GM18517 (cell line): ENCODE measurements at regions not wholly inside any gene's neighbourhood (a gene's known extent, or its start where the extent isn't known, plus 50 kb on each side); places are given as distances from the start of the nearest gene placed in this dataset.
A peak's percentile ranks its signal among the peaks of the same experiment; 100 is the strongest.
"Not testable (repeated sequence)": the region's sequence is repeated elsewhere in the genome, so short reads cannot be mapped to it uniquely, and the experiment has no call there.

Experiments
- ATAC-seq: cut with Tn5 transposase; IDR thresholded peaks from one replicate; pipeline ENCODE4 v1.9.1; 2021; ENCODE audit warnings: mild to moderate bottlenecking, moderate library complexity; ENCODE audit not compliant: unreplicated experiment

DNA sequence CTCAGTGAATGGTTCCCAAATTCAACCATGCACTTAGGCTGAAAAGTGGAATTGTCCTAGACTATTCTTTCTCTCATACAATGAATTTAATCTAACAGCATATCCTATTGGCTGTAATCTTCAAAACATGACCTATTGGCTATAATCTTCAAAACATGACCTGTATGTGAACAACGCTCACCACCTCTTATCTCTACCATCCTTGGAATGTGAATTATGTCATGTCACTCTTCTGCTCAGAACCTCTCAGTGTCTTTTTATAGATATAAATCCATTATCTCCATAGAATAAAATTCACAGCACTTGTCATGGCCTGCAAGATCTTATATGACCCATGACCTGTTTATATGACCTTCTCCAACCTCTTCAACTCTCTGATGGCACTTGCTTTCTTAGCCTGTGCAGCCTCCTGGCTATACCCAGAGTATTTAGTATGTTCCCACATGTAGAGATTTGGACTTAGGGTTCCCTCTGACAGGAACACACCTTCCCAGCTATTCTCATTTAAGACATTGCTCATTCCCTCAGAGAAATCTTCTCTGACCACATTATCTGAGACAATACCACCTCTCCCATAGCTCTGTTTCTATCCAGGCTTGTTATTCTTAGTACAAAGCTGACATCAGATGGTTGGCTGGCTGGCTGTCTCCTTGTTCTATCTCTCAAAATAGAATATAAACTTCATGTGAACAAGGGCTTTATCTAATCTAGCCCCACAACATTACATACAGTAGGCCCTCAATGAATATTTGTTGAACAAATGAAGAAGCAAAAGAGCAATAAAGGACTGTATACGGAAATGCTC lies 275.0 kb upstream of the PREP start:
- ATAC-seq: no peak

DNA sequence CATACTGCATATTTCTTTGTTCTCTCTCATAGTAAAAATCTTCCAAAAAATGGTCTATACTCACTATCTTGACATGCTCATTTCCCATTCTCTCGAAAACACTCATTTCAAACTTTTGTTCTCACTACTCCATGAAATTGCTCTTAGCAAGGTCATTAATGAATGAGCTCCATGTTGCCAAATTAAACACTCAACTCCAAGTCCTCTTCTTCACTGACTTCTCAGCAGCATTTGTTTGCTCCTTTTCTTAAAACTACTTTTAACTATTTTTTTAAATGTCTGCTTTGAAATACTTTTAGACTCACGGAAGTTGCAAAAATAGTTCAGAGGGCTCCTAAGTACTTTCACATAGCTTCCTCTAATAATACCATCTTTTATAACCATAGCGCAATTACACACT lies 274.0 kb upstream of the PREP start:
- ATAC-seq: no peak

DNA sequence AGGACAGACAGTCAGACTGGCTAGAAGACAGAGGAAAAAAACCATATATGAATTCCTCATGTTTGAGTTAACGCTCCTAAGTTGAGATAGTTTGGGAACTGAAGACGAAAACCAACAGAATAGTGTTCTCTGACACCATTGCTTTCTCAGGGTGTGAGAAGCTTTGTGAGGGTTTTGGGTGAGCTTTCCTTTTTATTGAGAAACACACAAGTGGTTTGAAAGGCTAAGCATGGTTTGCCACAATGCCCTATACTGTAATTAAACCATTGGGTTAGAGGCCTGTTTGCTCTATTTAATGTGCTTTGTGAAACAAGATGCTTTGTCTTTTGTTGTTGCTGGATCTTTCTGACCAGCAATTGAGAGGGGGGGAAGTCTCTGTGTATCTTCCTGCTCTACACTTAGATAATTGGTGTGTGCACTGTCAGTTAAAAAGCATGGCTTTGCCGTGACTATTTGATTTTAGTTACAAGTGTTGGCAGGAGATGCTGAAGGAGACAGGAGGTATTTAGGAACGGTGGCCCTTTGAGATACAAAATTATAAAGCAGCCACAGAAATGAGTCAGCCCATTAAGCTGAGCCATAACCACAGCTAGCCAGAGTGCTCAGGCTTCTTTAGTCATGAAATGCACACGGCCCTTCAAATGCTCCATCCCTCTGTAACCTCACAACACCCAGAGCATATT lies 273.0 kb upstream of the PREP start:
- no peak for ATAC-seq

DNA sequence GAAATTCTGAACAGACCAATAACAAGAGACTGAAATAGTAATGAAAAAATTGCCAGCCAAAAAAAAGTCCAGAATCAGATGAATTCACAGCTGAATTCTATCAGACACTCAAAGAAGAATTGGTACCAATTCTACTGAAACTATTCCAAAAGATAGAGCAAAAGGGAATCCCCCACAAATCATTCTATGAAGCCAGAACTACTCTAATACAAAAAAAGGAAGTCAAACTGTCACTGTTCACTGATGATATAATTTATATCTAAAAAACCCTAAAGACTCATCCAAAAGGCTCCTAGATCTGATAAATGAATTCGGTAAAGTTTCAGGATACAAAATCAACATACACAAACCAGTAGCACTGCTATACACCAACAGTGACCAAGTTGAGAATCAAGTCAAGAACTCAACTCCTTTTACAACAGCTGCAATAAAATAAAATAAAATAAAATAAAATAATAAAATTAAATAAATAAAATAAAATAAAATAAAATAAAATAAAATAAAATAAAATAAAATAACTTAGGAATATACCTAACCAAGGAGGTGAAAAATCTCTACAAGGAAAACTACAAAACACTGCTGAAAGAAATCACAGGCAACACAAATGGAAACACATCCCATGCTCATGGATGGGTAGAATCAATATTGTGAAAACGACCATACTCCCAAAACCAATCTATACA lies 270.1 kb upstream of the PREP start:
- ATAC-seq: not testable (repeated sequence)

DNA sequence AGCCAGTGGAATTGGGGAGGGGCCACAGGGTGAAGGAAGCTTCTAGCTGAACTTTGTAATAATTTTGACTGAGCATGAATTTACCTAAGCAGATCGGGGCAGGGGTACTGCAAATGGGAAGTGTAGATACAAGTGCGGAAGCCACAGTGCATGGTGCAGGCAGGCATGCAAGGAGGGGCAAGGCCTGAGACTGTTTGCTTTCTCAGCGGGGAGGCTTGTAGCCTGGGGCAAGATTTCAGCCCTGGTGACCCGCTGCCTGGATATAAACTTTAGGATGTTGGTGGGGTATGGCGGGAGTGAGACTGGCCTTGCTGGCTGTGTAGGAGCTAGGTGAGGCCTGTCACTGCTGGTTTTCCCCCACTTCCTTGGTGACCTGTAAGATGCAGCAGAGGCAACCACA lies 266.4 kb upstream of the PREP start:
- ATAC-seq: no peak

DNA sequence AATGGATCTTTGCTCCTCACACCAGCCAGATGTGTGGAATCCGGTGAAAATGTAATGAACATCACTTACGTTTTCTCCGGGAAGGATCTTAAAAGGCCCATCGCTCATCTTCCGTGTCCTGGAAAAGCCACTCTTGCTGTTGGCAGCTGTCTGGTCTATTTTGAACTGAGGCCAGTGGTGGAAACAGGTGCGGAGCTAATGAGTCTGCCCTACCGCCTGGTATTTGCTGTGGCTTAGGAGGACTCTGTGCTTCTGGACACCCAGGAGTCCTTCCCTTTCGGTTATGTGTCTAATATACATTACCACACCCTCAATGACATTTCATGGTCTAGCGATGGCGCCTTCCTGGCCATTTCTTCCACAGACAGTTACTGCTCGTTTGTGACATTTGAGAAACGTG lies 264.2 kb upstream of the PREP start:
- ATAC-seq: no peak

DNA sequence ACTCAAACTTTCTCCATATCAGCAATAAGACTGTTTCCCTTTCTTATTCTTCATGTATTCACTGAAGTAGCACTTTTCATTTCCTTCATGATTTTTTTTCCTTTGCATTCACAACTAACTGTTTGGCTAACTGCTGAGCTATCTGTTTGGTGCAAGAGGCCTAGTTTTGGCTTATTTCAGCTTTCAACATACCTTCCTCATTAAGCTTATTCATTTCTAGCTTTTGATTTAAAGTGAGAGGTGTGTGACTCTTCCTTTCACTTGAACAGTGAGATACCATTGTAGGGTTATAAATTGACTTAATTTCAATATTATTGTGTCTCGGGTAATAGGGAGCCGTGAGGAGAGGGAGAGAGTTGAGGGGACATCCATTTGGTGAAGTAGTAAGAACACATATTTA lies 262.0 kb upstream of the PREP start:
- ATAC-seq: no peak

DNA sequence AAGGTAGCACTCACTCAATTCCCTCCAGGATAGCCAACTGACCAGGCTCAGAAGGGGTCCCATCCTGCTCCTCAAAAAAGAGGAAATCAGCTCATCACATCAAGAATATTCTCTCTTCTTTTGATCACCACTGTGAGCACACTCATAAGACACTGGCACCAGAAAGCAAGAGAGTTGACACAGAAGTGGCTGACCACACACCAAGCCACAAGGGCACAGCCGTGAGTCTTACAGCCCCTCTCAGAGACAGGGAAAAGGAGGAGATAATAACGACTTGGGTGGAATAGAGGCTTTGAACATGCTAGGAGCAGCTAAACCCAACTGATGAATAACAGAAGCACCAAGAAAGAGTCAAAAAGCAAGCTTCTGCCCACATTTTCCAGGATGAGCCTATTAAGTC lies 249.1 kb upstream of the PREP start:
- ATAC-seq: no peak

DNA sequence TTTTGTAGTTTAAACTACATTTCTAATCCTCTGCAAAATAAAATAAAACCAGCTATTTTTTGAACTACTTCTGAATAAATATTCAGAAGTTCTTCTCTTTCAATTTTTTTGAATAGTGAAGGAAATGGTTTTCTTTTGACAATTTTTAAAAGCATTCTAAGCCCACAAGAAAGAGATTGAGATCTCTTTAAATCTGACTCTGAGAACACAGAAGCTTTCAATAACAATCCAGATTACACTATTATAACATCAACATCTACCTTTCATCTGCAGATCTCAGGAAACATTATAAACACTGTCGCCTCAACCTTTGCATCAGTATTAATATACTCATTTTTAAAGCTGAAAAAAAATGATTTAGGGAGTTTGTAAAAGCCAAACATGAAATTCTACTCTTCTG lies 247.5 kb upstream of the PREP start:
- no peak for ATAC-seq

DNA sequence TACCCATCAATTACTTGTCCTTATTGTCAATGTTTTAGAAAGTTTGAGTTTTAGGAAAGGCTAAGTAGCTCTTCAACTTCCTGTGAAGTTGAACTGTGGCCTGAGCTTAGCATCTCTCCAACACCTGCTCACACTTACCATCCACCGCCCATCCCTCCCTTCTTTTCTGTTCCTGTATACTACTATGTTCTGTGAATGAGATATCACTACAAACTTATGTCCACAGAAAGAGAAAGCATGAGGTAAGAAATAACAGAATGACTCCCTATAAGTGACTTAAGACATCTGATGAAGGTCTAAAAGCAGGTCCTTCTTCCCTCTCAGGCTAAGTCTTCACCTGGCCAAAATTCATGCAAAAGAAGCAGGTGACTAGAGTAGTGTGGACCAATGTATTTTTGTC lies 246.3 kb upstream of the PREP start:
- ATAC-seq: no peak

DNA sequence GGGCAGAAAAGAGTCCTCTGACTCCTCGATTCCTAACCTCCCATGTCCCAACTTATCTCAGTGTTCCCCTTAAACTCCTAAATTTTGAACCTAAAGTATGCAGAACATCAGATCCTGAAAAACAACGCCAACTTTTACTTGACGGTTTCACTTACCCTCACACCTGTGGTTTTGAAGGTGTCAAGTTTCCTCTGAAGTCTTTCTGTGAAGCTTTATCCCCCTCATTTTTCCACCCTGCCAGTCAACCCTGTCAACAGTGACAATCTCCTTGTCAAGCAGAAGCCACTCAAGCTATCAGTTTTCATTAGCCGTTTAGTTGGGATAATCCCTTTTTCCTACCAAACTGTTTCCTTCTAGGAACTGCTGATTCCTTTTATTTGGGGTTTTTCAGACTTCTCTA lies 245.4 kb upstream of the PREP start:
- ATAC-seq: no peak

DNA sequence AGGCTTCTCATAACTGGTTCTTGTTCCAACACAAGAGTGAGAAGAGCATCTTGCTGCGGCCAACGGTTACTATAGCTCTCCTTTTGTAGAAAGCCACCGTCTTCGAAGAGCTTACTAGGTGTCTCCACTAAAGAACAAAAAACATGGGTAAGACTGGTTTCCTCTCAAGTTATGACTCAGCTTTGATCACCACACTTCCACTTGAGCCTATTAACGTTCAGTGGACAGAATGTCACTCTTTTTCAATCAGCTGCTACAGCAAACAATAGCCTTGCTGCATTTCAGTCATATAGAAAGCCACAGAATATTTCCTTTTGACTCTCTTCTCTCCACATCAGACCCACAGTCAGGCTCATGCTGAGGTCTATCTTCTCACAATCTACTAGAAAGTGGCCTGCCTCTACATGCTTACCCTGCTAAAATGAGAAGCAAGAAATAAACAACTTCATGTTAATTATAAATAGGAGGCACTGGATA lies 243.5 kb upstream of the PREP start:
- ATAC-seq: peak; percentile 90

DNA sequence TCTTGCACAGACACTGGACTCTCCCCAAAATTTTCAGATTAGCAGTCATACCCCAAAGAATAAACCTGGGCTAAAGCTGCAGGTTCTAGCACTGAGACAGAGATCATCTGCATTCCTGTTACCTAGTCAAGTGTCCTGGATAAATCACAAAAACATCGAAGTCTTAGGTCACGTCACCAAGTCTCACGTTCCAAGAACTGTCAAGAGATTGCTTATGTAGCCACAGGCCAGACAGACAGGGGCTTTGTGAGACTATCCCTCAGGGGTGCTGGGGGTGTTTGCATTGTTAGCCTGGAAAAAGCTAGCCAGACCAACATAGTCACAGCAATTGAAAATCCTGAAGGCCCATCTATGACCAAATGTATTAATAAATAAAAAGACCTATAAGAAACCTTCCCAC lies 243.1 kb upstream of the PREP start:
- ATAC-seq: no peak

DNA sequence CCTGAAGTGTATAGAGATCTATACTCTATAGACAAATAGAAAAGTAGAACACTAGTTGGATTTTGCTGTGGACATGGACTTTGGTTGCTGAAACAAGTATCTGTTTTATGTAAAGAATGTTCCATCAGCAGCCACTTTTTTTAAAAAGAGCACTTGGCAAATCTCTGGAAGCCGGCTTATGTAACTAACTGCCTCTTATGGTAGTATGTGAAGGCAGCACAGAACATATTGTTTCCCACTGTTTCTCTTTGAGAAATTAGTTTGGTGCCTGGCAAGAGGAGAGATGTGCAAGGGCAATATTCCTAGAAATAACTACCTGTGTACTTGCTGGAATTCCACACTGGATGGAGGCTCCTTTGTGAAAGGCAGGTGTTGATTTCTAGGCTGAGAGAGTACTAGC lies 242.3 kb upstream of the PREP start:
- ATAC-seq: no peak

DNA sequence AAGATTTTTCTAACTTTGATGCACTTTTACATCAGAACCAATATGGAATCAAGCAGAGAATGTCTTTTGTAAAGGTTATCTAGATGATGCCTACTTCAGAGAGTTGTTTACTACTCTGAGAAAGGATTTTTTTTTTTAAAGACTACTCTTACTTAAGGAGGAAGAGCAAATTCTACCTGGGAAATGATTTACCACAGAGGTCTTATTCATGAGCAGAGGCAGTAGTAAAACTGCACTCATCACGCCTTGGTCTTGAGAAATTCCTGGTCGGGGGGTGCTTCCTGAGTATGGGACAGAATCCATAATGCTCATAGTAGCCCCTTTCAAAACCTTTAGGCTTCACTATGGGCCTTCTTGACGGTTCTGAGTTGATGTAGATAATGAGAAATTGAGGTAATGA lies 241.8 kb upstream of the PREP start:
- ATAC-seq: no peak

DNA sequence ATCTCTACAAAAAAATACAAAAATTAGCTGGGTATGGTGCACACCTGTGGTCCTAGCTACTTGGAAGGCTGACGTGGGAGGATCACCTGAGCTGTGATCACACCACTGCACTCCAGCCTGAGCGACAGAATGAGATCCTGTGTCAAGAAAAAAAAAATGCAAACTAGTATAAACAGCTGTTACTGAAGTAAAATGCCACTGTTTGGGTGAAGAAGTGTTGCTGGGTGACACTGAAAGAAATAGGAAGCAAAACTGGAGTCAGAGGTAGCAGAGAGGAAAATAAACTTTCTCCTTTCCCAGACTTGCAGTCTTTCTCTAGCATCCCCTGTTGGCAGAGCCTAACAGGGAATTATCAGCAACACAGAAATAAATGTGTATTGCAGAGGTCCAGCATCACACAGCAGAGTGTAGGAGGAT lies 241.2 kb upstream of the PREP start:
- peak; percentile 26 for ATAC-seq

DNA sequence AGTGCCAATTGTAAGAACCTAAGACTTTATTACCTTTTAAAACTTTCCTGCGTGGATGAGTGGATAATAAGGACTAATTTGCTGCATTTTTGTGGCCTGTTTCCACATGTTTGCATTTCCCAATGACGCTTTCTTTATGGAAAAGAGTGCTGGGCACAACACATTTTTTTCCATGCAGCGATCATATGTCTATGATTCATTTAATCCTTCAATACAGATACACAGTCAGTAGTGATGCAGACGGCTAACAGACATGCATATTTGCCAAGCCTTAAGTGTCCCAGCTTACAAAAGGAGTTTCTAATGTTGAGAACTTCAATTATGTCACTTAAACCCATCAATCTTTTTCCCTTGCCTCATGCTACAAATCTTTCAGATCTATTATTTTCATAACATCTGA lies 239.8 kb upstream of the PREP start:
- ATAC-seq: no peak

DNA sequence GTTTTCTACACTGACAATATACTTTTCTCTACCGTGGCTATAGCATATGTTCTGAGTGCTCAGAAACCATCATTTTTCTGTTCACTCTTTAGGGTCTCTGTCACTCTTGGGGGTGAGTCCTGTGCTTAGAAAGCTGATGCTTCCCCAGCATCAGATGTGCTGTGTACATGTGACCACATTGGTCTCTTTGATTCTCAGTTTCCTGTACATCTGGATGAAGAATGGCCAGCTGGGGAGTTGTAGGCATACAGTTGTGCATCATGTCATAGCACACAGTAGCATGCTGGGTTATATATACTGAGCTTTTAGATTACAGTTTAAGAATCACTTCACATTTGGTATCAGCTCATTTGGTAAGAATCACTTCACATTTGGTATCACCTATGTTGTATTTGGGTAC lies 238.6 kb upstream of the PREP start:
- ATAC-seq: no peak

DNA sequence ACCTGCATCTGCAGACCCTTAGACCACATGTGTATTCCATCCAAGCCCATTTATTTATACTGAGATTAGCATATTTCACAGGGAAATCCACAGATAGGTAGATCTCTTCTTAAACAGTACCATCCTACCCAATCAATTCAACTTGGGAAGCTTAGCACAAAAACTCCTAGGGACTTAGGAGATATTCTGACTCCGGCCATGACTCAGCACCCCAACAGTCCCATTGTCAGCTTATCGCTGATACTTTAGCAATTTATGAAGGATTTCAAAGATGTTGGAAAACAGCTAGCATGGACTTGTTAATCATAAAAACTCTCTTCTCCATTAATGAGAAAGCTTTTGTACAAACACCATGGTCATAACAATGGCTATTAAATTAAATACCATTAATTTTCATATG lies 236.2 kb upstream of the PREP start:
- no peak for ATAC-seq

DNA sequence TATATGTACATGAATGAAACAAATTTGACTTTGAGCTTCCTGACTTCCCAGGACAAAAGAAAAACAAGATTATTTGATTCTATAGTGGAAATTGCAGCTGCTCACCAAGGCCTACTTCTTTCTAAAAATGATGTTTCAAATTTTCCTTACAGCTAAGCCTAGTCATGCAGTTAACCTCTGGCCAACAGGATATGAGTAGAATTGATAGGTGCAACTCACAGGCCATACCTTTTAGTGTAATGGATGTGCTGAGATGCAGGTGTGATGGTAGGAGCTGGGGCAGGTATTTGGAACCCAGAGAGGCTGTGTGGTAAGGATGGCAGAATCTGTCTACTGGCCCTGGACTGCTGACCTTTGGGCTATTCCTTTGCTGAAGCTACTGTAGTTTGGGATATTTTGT lies 230.9 kb upstream of the PREP start:
- no peak for ATAC-seq

DNA sequence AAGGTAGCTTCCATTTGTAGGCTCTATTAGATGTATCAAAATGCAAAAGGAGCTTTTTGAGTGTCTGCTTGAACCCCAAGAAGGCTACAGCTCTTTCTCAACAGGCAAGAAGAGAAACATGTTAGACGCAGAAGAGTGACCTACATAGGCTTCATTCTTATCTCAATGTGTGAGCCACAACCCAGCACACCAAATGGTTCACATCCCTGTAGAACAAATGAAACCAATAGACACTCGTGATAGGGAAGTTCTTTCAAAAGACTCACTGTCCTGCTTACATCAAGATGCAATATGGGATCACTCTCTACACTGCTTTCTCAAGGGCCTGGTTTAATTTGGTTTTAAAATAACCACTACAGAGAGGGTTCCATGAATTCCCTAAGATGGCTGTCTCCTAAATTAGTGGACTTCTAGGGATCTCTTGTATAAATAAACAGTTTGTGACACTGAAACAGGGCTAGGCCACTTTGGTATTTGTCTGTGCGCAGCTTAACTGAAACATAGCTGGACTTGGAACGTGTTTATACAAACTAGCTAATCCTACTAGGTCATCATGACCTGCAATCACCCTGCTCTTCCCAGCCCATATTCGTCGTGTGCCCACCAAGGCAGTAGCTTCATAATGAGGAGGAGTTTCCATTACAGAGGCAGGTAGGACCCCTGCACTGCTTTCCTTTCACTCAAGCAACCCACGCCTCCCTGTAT lies 225.4 kb upstream of the PREP start:
- ATAC-seq: no peak
